HFF-Myc (cell line): ENCODE measurements at regions not wholly inside any gene's neighbourhood (a gene's known extent, or its start where the extent isn't known, plus 50 kb on each side); places are given as distances from the start of the nearest gene placed in this dataset.
A peak's percentile ranks its signal among the peaks of the same experiment; 100 is the strongest.

Source experiments
- DNase-seq: peaks from one replicate; pipeline ENCODE4 v3.0.0-alpha.2; 2011; ENCODE audit warnings: low read depth; ENCODE audit errors: extremely low read depth
- H3K4me3 ChIP-seq: replicated peaks from 2 replicates; pipeline ENCODE4 v1.5.1; 2011; ENCODE audit warnings: low read depth, mild to moderate bottlenecking, control low read depth, low read length
- TF ChIP-seq, protein P1 (sequence below): IDR thresholded peaks from 2 replicates; pipeline ENCODE4 v1.5.1; 2012; ENCODE audit warnings: mild to moderate bottlenecking, low read depth, low read length, control low read depth; ENCODE audit errors: missing control alignments

DNA sequence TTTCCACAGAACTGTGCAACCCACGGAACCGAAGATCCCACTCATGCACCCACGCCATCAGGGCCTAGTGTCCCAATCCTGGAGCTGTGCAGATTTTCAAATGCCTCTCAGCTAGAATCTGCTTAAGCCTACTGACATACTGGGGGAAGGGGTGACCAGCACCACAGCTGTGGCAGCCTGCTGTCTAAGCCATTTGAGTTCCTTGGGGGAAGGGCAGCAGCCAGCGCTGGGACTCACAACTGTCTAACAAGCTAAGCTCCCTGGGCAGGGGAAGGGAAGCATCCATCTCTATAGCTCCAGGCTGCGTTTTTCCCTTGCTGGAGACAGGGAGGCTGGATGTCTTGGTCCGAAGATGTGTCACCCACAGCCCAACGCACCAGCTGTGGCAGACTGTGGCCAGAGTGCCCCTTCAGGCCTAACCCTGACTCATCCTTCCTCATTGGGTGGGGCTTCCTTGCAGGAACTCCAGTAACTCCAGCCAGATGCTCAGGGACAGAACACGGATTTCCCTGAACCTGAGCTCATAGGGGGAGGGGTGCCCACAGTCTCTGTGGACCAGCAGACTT lies 194.8 kb downstream of the CHRDL1 start:
- H3K4me3 ChIP-seq, result no peak overlapping the region
- TF ChIP-seq, protein P1, sequence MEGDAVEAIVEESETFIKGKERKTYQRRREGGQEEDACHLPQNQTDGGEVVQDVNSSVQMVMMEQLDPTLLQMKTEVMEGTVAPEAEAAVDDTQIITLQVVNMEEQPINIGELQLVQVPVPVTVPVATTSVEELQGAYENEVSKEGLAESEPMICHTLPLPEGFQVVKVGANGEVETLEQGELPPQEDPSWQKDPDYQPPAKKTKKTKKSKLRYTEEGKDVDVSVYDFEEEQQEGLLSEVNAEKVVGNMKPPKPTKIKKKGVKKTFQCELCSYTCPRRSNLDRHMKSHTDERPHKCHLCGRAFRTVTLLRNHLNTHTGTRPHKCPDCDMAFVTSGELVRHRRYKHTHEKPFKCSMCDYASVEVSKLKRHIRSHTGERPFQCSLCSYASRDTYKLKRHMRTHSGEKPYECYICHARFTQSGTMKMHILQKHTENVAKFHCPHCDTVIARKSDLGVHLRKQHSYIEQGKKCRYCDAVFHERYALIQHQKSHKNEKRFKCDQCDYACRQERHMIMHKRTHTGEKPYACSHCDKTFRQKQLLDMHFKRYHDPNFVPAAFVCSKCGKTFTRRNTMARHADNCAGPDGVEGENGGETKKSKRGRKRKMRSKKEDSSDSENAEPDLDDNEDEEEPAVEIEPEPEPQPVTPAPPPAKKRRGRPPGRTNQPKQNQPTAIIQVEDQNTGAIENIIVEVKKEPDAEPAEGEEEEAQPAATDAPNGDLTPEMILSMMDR, result no peak
- peak; percentile 37 for DNase-seq

DNA sequence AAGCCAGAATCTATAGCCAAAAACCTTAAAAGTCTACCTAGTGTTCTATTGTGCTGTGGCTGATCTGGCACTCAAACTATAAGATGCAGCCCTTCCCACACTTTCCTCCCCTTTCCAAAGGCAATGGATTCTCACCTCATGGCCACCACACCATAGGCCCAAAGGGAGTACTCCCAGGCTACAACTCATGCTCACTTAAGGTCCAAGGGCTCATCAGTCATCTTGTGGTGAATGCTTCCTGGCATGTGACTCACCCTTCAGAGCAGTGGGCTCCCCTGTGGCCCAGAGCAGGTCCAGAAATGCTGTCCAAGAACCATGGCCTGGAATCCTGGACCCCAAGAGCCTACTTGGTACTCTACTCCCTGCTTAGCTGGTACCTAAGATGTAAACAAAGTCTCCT lies 181.0 kb downstream of the CHRDL1 start:
- no peak for DNase-seq
- H3K4me3 ChIP-seq, result no peak overlapping the region
- TF ChIP-seq, protein P1, result no peak
